ENCODE measurements at regions not wholly inside any gene's neighbourhood (a gene's known extent, or its start where the extent isn't known, plus 50 kb on each side); places are given as distances from the start of the nearest gene placed in this dataset.
"Not testable (repeated sequence)": the region's sequence is repeated elsewhere in the genome, so short reads cannot be mapped to it uniquely, and the experiment has no call there.

GRCh38 chr11:71157676-71158075 lies 94.7 kb downstream of the SHANK2 start:
- H3K9ac ChIP-seq (ENCODE audit: low read length); H3K27ac ChIP-seq (ENCODE audit: low read depth, low read length); H3K4me3 ChIP-seq (ENCODE audit: low read length); H3K4me1 ChIP-seq (ENCODE audit: control insufficient read depth, insufficient read depth, low read length); H3K36me3 ChIP-seq (ENCODE audit: control insufficient read depth, insufficient read depth, low read length); H3K27me3 ChIP-seq (ENCODE audit: control insufficient read depth, insufficient read depth, low read length): not testable (repeated sequence)

- Histone ChIP-seq H3K4me3 (ENCODE audit: low read length) (no peak overlapping the region), H3K36me3 (ENCODE audit: control insufficient read depth, insufficient read depth, low read length) (no peaks in the 10 kb centered on the region), H3K27me3 (ENCODE audit: control insufficient read depth, insufficient read depth, low read length) (no peaks in the 10 kb centered on the region), H3K9ac (ENCODE audit: low read length) (no peak overlapping the region), H3K27ac (ENCODE audit: low read depth, low read length) (no peak overlapping the region), H3K4me1 (ENCODE audit: control insufficient read depth, insufficient read depth, low read length) (no peaks in the 10 kb centered on the region)
These were observed 96.1 kb downstream of the SHANK2 start for GRCh38 chr11:71156301-71156700.

DNA sequence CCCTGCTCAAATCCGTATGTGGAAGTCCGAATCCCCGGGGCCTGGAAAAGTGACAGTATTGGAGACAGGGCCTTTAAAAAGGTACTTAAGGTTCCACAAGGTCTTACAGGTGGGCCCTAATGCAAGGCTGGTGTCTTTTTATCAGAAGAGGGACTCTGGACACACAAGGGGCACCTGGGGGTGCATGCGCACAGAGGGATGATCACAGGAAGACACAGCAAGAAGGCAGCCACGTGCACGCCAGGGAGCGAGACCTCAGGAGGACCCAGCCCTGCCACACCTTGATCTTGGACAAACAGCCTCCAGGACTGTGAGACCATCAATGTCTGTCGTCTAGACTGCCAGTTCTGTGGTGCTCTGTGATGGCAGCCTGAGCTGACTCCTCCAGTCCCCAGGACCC lies 96.5 kb downstream of the SHANK2 start:
- H3K27ac ChIP-seq (ENCODE audit: low read depth, low read length) = no peak overlapping the region
- no peaks in the 10 kb centered on the region for H3K4me1 ChIP-seq (ENCODE audit: control insufficient read depth, insufficient read depth, low read length)
- H3K9ac ChIP-seq (ENCODE audit: low read length) = no peak overlapping the region
- H3K4me3 ChIP-seq (ENCODE audit: low read length) = no peak overlapping the region
- H3K27me3 ChIP-seq (ENCODE audit: control insufficient read depth, insufficient read depth, low read length) = no peaks in the 10 kb centered on the region
- no peaks in the 10 kb centered on the region for H3K36me3 ChIP-seq (ENCODE audit: control insufficient read depth, insufficient read depth, low read length)

DNA sequence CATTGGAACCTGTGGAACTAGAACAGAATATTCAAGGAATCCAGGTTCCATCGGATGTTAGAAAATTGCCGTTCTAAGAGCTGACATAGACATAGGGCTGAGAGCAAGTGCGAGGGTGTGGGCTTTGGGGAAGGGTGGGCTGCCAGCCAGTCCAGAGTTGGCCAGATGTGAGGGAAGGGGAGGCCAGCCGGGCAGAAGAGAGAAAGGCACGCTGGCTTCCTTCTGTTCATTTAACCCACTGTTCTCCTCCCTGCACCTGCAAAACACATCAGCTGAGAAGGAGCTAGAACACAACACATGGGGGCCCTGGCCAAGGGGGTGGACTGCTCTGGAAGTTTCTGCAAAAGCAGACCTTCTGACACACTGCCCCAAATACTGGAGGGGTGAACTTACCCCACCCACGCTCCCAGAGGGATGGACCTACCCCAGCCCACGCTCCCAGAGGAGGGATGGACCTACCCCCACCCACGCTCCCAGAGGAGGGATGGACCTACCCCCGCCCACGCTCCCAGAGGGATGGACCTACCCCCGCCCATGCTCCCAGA lies 98.0 kb downstream of the SHANK2 start:
- Histone ChIP-seq H3K4me1 (ENCODE audit: control insufficient read depth, insufficient read depth, low read length) (no peaks in the 10 kb centered on the region), H3K9ac (ENCODE audit: low read length) (no peak overlapping the region), H3K36me3 (ENCODE audit: control insufficient read depth, insufficient read depth, low read length) (no peaks in the 10 kb centered on the region), H3K4me3 (ENCODE audit: low read length) (no peak overlapping the region), H3K27me3 (ENCODE audit: control insufficient read depth, insufficient read depth, low read length) (no peaks in the 10 kb centered on the region), H3K27ac (ENCODE audit: low read depth, low read length) (no peak overlapping the region)

DNA sequence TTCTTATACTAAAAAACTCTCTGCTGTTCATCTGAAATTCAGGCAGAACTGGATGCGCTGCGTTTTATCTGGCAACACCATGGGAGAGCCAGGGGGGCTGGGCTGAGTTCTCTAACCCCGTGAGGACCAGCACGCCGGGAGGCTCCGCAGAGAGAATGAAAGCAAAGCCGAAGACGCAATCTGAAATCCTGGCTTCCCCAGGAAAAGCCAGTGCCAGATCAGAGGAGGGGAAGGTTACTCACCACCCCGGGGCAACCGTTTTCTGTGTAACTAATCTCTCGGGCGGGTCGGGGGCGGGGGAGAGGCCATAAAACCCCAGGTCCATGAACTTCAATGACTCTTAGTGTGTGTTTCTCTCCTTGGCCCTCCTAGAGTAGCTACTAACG lies 99.4 kb downstream of the SHANK2 start:
- Histone ChIP-seq H3K27me3 (ENCODE audit: control insufficient read depth, insufficient read depth, low read length) (no peaks in the 10 kb centered on the region), H3K4me3 (ENCODE audit: low read length) (peak overlapping the region; percentile 32), H3K27ac (ENCODE audit: low read depth, low read length) (no peak overlapping the region)

DNA sequence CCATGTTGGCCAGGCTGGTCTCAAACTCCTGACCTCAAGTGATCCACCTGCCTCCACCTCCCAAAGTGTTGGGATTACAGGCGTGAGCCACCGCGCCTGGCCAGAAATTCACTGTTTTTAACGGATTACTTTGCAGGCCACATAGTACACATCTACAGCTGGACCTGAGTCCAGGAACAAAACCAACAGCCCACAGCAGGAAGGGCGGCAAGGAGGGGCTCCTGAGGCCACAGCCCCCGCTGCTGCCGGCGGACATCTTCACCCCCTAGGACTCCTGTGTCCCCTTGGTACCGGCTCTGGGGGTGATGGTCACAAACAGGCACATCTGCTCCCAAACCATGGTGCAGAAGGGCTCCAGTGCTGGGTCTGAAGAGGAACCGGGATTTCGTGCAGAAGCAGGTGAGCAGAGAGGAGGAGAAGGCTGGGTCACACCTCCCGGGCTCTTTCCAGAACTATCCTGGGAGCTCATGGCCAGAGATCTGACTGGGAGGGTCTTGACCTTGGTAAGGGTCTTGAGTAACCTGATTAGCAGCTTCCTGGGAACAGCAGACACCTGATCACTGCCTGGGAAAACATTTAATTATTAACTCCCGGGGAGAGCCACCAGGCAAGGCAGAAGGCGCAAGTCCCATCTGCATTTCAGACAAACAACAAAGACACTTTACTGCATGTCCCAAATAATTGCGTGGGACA lies 99.9 kb downstream of the SHANK2 start:
- H3K4me1 ChIP-seq (ENCODE audit: control insufficient read depth, insufficient read depth, low read length); H3K36me3 ChIP-seq (ENCODE audit: control insufficient read depth, insufficient read depth, low read length); H3K27ac ChIP-seq (ENCODE audit: low read depth, low read length); H3K4me3 ChIP-seq (ENCODE audit: low read length); H3K27me3 ChIP-seq (ENCODE audit: control insufficient read depth, insufficient read depth, low read length); H3K9ac ChIP-seq (ENCODE audit: low read length): not testable (repeated sequence)

More for the DNA sequence above, 99.4 kb downstream of the SHANK2 start:
- Histone ChIP-seq H3K36me3 (ENCODE audit: control insufficient read depth, insufficient read depth, low read length) (no peaks in the 10 kb centered on the region), H3K4me1 (ENCODE audit: control insufficient read depth, insufficient read depth, low read length) (no peaks in the 10 kb centered on the region), H3K9ac (ENCODE audit: low read length) (no peak overlapping the region)

DNA sequence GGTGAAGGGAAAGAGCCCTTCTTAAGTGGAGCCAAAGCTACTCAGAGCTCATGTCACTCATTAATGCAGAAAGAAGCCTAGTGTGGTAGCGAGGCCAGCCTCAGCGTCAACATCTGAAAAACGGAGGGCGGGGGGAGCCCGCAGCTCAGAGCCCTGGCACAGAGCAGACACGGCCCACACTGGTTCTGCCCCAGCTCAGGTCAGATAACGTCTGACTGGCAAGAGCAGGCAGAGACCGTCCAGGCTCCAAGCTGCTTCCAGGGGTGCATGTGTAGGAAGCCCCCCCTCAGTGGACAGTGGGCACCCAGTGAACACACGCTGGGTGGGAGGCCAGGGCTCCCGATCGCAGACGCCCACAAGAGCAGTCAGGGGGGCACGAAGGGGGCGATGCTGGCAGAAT lies 100.8 kb downstream of the SHANK2 start:
- no peak overlapping the region for H3K27ac ChIP-seq (ENCODE audit: low read depth, low read length)
- H3K27me3 ChIP-seq (ENCODE audit: control insufficient read depth, insufficient read depth, low read length) = no peaks in the 10 kb centered on the region
- H3K4me1 ChIP-seq (ENCODE audit: control insufficient read depth, insufficient read depth, low read length) = no peaks in the 10 kb centered on the region
- H3K36me3 ChIP-seq (ENCODE audit: control insufficient read depth, insufficient read depth, low read length) = no peaks in the 10 kb centered on the region
- no peak overlapping the region for H3K9ac ChIP-seq (ENCODE audit: low read length)
- H3K4me3 ChIP-seq (ENCODE audit: low read length) = no peak overlapping the region

GRCh38 chr11:71150859-71151258 lies 101.5 kb downstream of the SHANK2 start:
- Histone ChIP-seq H3K4me1 (ENCODE audit: control insufficient read depth, insufficient read depth, low read length) (no peaks in the 10 kb centered on the region), H3K9ac (ENCODE audit: low read length) (no peak overlapping the region), H3K36me3 (ENCODE audit: control insufficient read depth, insufficient read depth, low read length) (no peaks in the 10 kb centered on the region), H3K4me3 (ENCODE audit: low read length) (no peak overlapping the region), H3K27me3 (ENCODE audit: control insufficient read depth, insufficient read depth, low read length) (no peaks in the 10 kb centered on the region), H3K27ac (ENCODE audit: low read depth, low read length) (no peak overlapping the region)

DNA sequence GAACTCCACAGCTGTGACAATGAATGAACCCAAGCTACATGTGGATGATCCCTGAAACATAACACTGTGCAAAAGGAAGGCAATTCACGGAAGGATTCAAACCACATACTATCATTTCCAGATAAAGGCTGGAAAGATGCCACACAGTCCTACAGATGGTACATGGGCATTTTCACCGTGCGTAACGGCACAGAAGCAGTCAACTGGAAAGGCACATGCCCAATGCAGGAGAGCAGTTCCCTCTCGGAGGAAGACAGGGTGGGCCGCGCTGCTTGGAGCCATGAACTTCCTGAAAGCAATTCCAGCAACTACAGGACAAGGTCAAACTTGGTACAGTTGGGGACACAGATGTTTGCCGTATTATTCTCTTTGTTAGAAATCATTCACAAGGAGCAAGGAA lies 103.7 kb downstream of the SHANK2 start:
- no peaks in the 10 kb centered on the region for H3K27me3 ChIP-seq (ENCODE audit: control insufficient read depth, insufficient read depth, low read length)
- no peaks in the 10 kb centered on the region for H3K4me1 ChIP-seq (ENCODE audit: control insufficient read depth, insufficient read depth, low read length)
- no peak overlapping the region for H3K27ac ChIP-seq (ENCODE audit: low read depth, low read length)
- H3K4me3 ChIP-seq (ENCODE audit: low read length) = no peak overlapping the region
- no peaks in the 10 kb centered on the region for H3K36me3 ChIP-seq (ENCODE audit: control insufficient read depth, insufficient read depth, low read length)
- no peak overlapping the region for H3K9ac ChIP-seq (ENCODE audit: low read length)

- Histone ChIP-seq H3K27ac (ENCODE audit: low read depth, low read length) (no peak overlapping the region), H3K27me3 (ENCODE audit: control insufficient read depth, insufficient read depth, low read length) (no peaks in the 10 kb centered on the region), H3K36me3 (ENCODE audit: control insufficient read depth, insufficient read depth, low read length) (no peaks in the 10 kb centered on the region), H3K9ac (ENCODE audit: low read length) (no peak overlapping the region), H3K4me1 (ENCODE audit: control insufficient read depth, insufficient read depth, low read length) (no peaks in the 10 kb centered on the region), H3K4me3 (ENCODE audit: low read length) (no peak overlapping the region)
These were observed 105.0 kb downstream of the SHANK2 start for GRCh38 chr11:71147331-71147730.

- H3K27me3 ChIP-seq (ENCODE audit: control insufficient read depth, insufficient read depth, low read length) = no peaks in the 10 kb centered on the region
- H3K27ac ChIP-seq (ENCODE audit: low read depth, low read length) = no peak overlapping the region
- no peaks in the 10 kb centered on the region for H3K4me1 ChIP-seq (ENCODE audit: control insufficient read depth, insufficient read depth, low read length)
- no peaks in the 10 kb centered on the region for H3K36me3 ChIP-seq (ENCODE audit: control insufficient read depth, insufficient read depth, low read length)
- no peak overlapping the region for H3K4me3 ChIP-seq (ENCODE audit: low read length)
- no peak overlapping the region for H3K9ac ChIP-seq (ENCODE audit: low read length)
These were observed 105.5 kb downstream of the SHANK2 start for GRCh38 chr11:71146846-71147245.

GRCh38 chr11:71145988-71146824 lies 106.2 kb downstream of the SHANK2 start:
- H3K9ac ChIP-seq (ENCODE audit: low read length) = no peak overlapping the region
- H3K4me3 ChIP-seq (ENCODE audit: low read length) = no peak overlapping the region
- no peaks in the 10 kb centered on the region for H3K4me1 ChIP-seq (ENCODE audit: control insufficient read depth, insufficient read depth, low read length)
- no peaks in the 10 kb centered on the region for H3K36me3 ChIP-seq (ENCODE audit: control insufficient read depth, insufficient read depth, low read length)
- no peaks in the 10 kb centered on the region for H3K27me3 ChIP-seq (ENCODE audit: control insufficient read depth, insufficient read depth, low read length)
- H3K27ac ChIP-seq (ENCODE audit: low read depth, low read length) = no peak overlapping the region

Measured in rectal smooth muscle tissue (tissue), 1 donor.